NCI-H2196 (cell line): ENCODE measurements at regions not wholly inside any gene's neighbourhood (a gene's known extent, or its start where the extent isn't known, plus 50 kb on each side); places are given as distances from the start of the nearest gene placed in this dataset.
"Not testable (repeated sequence)": the region's sequence is repeated elsewhere in the genome, so short reads cannot be mapped to it uniquely, and the experiment has no call there.

ENCODE experiments used
- DNase-seq: peaks from one replicate; lab custom pipeline; 2025; ENCODE audit not compliant: unreplicated experiment; lab: John Stamatoyannopoulos, UW

DNA sequence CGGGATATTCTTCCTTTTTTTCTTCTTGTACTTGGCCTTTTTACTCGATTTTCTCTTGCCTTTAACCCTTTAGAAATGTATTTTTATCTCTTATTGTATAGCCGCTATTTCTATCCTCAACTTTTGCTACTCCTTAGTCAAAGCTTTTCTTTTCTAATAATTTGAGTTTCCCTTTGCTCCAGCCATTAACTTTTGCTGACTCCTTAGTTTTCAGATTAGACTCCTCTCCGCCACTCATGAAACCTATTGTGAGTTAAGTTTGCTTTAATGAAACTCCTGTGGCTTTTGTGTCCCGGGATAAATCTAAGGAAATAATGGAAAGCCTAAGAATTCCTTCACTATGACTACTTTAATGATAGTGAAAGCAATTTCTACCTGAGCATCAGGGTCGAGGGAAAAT is 590.3 kb upstream of the CITED2 start:
- DNase-seq: no peak

DNA sequence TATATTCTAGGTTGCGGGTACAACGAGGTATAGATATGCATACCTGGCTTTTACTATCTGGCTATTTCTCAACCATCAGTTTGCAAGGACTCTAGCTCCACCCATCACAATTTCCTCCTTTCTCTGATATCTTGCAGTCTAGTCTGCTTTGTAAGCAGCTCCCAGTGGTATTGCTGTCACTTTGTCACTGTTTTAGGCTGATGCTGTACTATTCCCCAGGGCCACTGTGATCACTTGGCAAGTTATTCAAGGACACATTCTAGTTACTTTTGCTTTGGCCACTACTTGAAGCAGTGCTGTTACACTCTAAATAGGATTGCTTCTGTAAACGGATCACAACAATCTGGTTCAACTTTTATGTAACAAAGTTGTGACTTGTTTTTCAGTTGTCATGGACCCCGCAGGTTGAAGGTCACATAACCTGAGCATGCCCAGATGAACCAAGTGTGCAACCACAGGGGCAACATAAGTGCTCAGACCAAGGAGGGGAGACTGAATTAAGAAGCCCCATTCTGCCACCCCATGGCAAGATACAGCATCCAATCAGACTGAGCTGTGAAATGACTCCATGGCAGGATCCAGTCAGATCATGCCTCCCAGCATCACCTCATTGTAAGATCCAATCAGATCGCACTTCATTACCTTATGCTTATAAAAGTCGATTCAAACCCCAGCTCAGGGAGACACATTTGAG is 588.4 kb upstream of the CITED2 start:
- DNase-seq: no peak

- no peak for DNase-seq
Measured at GRCh38 chr6:139961190-139961589, 586.7 kb upstream of the CITED2 start.

DNA sequence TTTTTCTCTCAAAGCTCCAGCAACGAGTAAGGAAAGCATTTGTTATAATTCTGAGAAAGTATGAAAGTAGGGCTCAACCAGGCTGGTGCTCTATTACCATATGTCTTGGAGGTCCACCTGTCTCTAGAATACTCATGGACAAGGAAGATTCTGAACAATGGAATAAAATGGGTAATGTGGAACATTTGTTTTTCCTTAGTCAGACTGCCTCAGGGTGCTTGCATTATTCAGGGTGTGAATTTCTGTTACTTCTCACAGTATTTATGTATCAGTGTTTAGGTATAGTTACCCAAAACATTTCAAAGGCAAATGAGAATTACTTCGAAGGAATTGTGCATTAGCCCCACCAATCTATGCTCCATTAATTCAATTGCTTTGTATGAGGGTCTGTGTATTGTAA is 586.2 kb upstream of the CITED2 start:
- DNase-seq: no peak

GRCh38 chr6:139955366-139956155 is 581.1 kb upstream of the CITED2 start:
- no peak for DNase-seq

GRCh38 chr6:139954463-139955071 is 580.1 kb upstream of the CITED2 start:
- no peak for DNase-seq

- not testable (repeated sequence) for DNase-seq
Measured at GRCh38 chr6:139953780-139954179, 579.3 kb upstream of the CITED2 start.

GRCh38 chr6:139951172-139951571 is 576.7 kb upstream of the CITED2 start:
- no peak for DNase-seq

DNA sequence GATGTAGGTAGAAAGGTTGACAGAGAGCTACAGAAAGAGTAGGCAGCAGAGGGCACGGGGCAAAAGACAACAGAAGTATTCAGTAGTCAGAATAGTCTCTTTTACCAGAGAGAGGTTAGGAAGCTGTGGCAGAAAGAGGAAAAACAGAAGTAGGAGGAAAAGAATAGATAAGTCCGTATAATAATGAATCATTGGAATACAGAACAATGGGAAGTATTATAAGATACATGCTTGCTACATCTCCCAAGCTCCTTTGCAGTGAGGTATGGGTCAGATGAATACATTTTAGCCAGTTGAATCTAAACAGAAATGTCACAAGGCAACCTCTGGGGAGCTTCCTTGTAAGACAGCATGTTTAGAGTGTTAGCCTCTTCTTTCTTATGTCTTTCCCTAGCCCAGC is 570.5 kb upstream of the CITED2 start:
- DNase-seq: no peak

DNA sequence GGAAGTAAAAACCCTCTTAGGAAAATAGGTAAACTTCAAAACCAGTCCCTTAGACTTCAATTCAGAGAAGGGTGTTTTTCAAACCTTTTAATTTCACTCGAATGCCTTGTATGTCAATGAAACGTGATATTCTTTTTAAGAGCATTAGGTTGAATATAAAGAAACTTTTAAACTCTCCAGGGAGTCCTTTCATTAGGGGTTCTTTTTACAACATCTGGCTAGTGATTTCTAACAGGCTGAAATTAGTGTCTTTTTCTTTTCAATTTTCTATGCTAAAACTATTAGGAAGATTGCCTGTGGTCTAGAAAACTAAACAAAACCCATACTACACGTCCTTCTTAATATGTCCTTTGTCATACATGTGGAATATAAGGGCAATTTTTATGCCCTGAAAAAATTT is 569.7 kb upstream of the CITED2 start:
- DNase-seq: no peak

GRCh38 chr6:139943391-139943790 is 568.9 kb upstream of the CITED2 start:
- no peak for DNase-seq

- no peak for DNase-seq
Measured at GRCh38 chr6:139942331-139942730, 567.9 kb upstream of the CITED2 start.

DNA sequence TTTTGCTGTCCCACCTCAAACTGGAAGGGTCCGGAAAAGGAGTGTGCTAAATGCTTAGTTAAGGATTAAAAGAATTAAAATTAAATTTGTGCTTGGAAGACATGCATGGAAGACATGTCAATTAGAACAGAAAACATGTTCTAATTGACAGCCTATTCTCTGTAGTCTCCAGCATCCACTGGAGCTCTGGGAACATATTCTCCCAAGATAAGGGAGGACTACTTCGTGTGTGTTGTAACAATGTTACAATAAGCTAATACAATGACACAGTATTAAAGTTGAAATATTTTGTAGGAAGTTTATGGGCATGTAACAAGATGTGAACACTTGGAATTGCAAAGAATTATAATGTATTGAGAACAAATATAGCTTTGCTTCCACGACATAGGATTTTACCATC is 567.4 kb upstream of the CITED2 start:
- no peak for DNase-seq

- no peak for DNase-seq
Measured at GRCh38 chr6:139940741-139941729, 566.6 kb upstream of the CITED2 start.

- DNase-seq: no peak
Measured at GRCh38 chr6:139939189-139939979, 564.9 kb upstream of the CITED2 start.

GRCh38 chr6:139932671-139933070 is 558.2 kb upstream of the CITED2 start:
- no peak for DNase-seq

DNA sequence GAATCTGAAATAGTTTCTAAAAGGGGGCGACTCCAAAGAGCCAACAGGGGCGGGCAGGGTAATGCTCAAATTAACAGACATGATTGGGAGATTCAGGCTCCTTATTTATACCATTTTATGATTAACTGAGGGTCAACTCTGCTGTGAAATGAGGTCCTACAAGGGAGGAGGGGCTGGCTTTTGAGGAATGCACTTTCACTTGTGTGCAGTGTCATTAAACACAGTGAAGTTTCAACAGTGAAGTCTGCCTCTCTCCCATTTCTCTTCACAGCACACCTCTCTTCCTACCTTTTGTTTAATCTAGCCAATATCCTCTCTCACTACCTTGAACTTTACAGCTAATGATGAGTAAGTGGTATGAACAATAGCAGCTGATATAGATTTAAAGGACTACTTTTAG is 557.3 kb upstream of the CITED2 start:
- no peak for DNase-seq

DNA sequence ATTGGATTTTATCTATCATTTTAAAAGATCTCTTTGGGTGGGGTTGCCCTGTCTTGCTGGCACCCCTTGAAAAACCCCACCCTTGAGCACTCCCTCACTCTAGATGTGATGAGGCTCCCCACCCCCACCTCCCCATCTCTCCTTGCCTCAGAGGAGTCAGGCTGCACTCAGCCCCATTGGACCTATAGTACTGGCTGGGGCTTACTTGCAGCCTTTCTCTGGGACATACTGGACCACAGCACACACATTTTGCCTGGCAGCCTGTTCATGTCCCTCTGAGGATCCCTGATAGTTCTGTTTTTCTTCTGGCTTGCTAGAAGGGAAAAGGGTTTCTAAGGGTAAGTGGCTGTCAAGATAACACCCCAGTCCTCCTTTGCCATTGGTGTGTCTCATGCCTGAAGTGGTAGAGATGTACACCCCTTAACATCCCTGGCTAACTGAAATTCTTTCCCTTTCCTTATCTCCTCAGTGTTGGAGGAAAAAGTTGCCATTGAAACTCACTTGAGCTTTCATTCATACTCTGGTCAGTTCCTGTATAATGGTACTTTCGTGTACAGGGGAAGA is 553.4 kb upstream of the CITED2 start:
- no peak for DNase-seq

DNA sequence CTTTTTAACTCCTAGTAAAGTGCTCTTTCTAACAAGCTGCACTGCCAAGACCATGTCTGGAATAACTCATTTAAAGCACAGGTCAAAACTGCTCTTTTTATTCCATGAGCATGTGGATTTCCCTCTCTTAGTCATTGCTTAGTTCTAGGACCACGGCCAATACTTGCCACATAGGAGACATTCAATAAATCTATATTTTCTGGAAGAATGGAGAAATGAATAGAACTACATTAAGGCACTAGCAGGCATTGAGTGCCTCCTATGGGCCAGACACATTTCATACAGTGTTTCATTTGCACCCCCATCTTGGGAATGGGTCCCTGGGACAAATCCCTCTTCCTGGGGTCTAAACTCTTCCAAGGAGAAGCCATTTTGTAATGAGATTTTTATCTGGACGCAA is 552.8 kb upstream of the CITED2 start:
- DNase-seq: no peak

GRCh38 chr6:139926711-139927110 is 552.3 kb upstream of the CITED2 start:
- DNase-seq: no peak
